H9 (cell line): ENCODE measurements at regions not wholly inside any gene's neighbourhood (a gene's known extent, or its start where the extent isn't known, plus 50 kb on each side); places are given as distances from the start of the nearest gene placed in this dataset.

Experiments used
- DNase-seq: peaks from one replicate; pipeline ENCODE4 v3.0.0-alpha.2; 2017
- H2AFZ ChIP-seq: one replicate; pipeline ENCODE4 v1.6.1; 2013; ENCODE audit warnings: mild to moderate bottlenecking, low read length, control low read depth, moderate library complexity
- H2AK5ac ChIP-seq: 2 replicates; pipeline ENCODE4 v1.6.1; 2013; ENCODE audit warnings: low read length, control low read depth, mixed read lengths; ENCODE audit not compliant: insufficient read length
- H2BK120ac ChIP-seq: one replicate; pipeline ENCODE4 v1.6.1; 2013; ENCODE audit warnings: low read depth, mild to moderate bottlenecking, low read length, control low read depth, inconsistent platforms; ENCODE audit not compliant: poor library complexity, severe bottlenecking
- H2BK12ac ChIP-seq: 2 replicates; pipeline ENCODE4 v1.6.1; 2013; ENCODE audit warnings: low read length, control low read depth, mixed read lengths, low read depth; ENCODE audit not compliant: insufficient read length
- H2BK15ac ChIP-seq: 2 replicates; pipeline ENCODE4 v1.6.1; 2013; ENCODE audit warnings: low read depth, low read length, control low read depth
- H2BK20ac ChIP-seq: one replicate; pipeline ENCODE4 v1.6.1; 2013; ENCODE audit warnings: low read depth, mild to moderate bottlenecking, low read length, control low read depth, inconsistent platforms; ENCODE audit not compliant: poor library complexity, severe bottlenecking
- H2BK5ac ChIP-seq: 2 replicates; pipeline ENCODE4 v1.6.1; 2013; ENCODE audit warnings: low read length, control low read depth, mixed read lengths; ENCODE audit not compliant: insufficient read length
- H3K14ac ChIP-seq: 2 replicates; pipeline ENCODE4 v1.6.1; 2013; ENCODE audit warnings: low read length, control low read depth; ENCODE audit not compliant: insufficient read depth
- H3K18ac ChIP-seq: 2 replicates; pipeline ENCODE4 v1.6.1; 2013; ENCODE audit warnings: low read depth, mild to moderate bottlenecking, mixed read lengths, low read length, control low read depth; ENCODE audit not compliant: insufficient read length
- H3K23ac ChIP-seq: 2 replicates; pipeline ENCODE4 v1.6.1; 2013; ENCODE audit warnings: low read length, control low read depth, mixed read lengths, low read depth; ENCODE audit not compliant: insufficient read length
- H3K23me2 ChIP-seq: 2 replicates; pipeline ENCODE4 v1.6.1; 2013; ENCODE audit warnings: low read depth, mild to moderate bottlenecking, mixed read lengths, low read length, control low read depth; ENCODE audit not compliant: insufficient read length, poor library complexity, severe bottlenecking
- H3K27ac ChIP-seq: 2 replicates; pipeline ENCODE4 v1.5.1; 2013; ENCODE audit warnings: low read length, control low read depth, mixed read lengths, low read depth; ENCODE audit not compliant: insufficient read length
- H3K27me3 ChIP-seq: 2 replicates; pipeline ENCODE4 v1.6.1; 2013; ENCODE audit warnings: low read length, control low read depth, inconsistent platforms; ENCODE audit not compliant: insufficient read depth
- H3K4ac ChIP-seq: 2 replicates; pipeline ENCODE4 v1.6.1; 2013; ENCODE audit warnings: low read depth, mild to moderate bottlenecking, control low read depth, inconsistent platforms, low read length, moderate library complexity
- H3K4me1 ChIP-seq: 2 replicates; pipeline ENCODE4 v1.6.1; 2013; ENCODE audit warnings: low read length, control low read depth, inconsistent platforms; ENCODE audit not compliant: insufficient read depth
- H3K4me2 ChIP-seq: 2 replicates; pipeline ENCODE4 v1.6.1; 2013; ENCODE audit warnings: low read length, control low read depth, mixed read lengths; ENCODE audit not compliant: insufficient read length, insufficient read depth
- H3K56ac ChIP-seq: 2 replicates; pipeline ENCODE4 v1.6.1; 2013; ENCODE audit warnings: low read depth, mild to moderate bottlenecking, mixed read lengths, low read length, control low read depth; ENCODE audit not compliant: insufficient read length
- H3K79me1 ChIP-seq: 2 replicates; pipeline ENCODE4 v1.6.1; 2013; ENCODE audit warnings: low read depth, mild to moderate bottlenecking, moderate library complexity, low read length, control low read depth, inconsistent platforms; ENCODE audit not compliant: insufficient read depth, poor library complexity, severe bottlenecking
- H3K79me2 ChIP-seq: 2 replicates; pipeline ENCODE4 v1.6.1; 2013; ENCODE audit warnings: low read length, control low read depth, inconsistent platforms; ENCODE audit not compliant: insufficient read depth
- H3K9ac ChIP-seq: 2 replicates; pipeline ENCODE4 v1.6.1; 2013; ENCODE audit warnings: low read length, control low read depth, mixed read lengths; ENCODE audit not compliant: insufficient read length; ENCODE audit errors: extremely low read depth
- H3K9me3 ChIP-seq: one replicate; pipeline ENCODE4 v1.6.1; 2013; ENCODE audit warnings: low read depth, low read length, inconsistent platforms; ENCODE audit not compliant: control insufficient read depth
- H3T11ph ChIP-seq: one replicate; pipeline ENCODE4 v1.6.1; 2013; ENCODE audit warnings: mild to moderate bottlenecking, low read length, control low read depth, inconsistent platforms
- H4K20me1 ChIP-seq: one replicate; pipeline ENCODE4 v1.6.1; 2013; ENCODE audit not compliant: control insufficient read depth, insufficient read length, insufficient read depth
- H4K5ac ChIP-seq: 2 replicates; pipeline ENCODE4 v1.6.1; 2013; ENCODE audit warnings: low read depth, mild to moderate bottlenecking, mixed read lengths, low read length, control low read depth; ENCODE audit not compliant: insufficient read length
- H4K8ac ChIP-seq: replicated peaks from 2 replicates; pipeline ENCODE4 v1.6.1; 2013; ENCODE audit warnings: low read length, control low read depth, mixed read lengths, low read depth; ENCODE audit not compliant: insufficient read length
- H4K91ac ChIP-seq: 2 replicates; pipeline ENCODE4 v1.6.1; 2013; ENCODE audit warnings: low read depth, mild to moderate bottlenecking, moderate library complexity, mixed read lengths, low read length, control low read depth; ENCODE audit not compliant: insufficient read length
- H3K27ac Mint-ChIP-seq, 3 experiments: 2 replicates in 2 of 3; 3 replicates in 1 of 3; pipeline ENCODE4 v1.8.0; 2020 to 2021; ENCODE audit warnings: mixed read lengths in 3 of 3, mild to moderate bottlenecking in 1 of 3, moderate library complexity in 1 of 3
- H3K27me3 Mint-ChIP-seq: 2 replicates; pipeline ENCODE4 v1.8.0; 2021; ENCODE audit warnings: low read depth, mild to moderate bottlenecking, moderate library complexity, mixed read lengths
- H3K36me3 Mint-ChIP-seq, 3 experiments: 2 replicates in 2 of 3; 3 replicates in 1 of 3; pipeline ENCODE4 v1.8.0; 2020 to 2021; ENCODE audit warnings: low read depth in 3 of 3, mixed read lengths in 3 of 3; ENCODE audit not compliant: insufficient read depth in 1 of 3
- H3K4me1 Mint-ChIP-seq, 2 experiments: 2 replicates each; pipeline ENCODE4 v1.8.0; 2020; ENCODE audit warnings: mixed read lengths in 2 of 2
- H3K4me3 Mint-ChIP-seq, 2 experiments: 2 replicates in 1 of 2; 3 replicates in 1 of 2; pipeline ENCODE4 v1.8.0; 2020 to 2021; ENCODE audit warnings: mild to moderate bottlenecking in 2 of 2, mixed read lengths in 2 of 2, moderate library complexity in 1 of 2
- H3K9me3 Mint-ChIP-seq, 2 experiments: 2 replicates in 1 of 2; 3 replicates in 1 of 2; pipeline ENCODE4 v1.8.0; 2020; ENCODE audit warnings: mild to moderate bottlenecking in 2 of 2, mixed read lengths in 2 of 2, moderate library complexity in 1 of 2
- WGBS: extraction: QIAGEN DNeasy Blood & Tissue Kit; methylation state at CpG from one replicate; pipeline ENCODE4 v1.1.7; 2013; ENCODE audit warnings: missing lambda C conversion rate, low lambda C conversion rate, mixed read lengths; ENCODE audit not compliant: insufficient read length; ENCODE audit errors: extremely low coverage; 5-methylcytosine and 5-hydroxymethylcytosine counted together
- TF ChIP-seq, protein P1 (sequence below): fragments of 200-600 bp; sonication (generic); conservative IDR thresholded peaks from 3 replicates; pipeline ENCODE4 v1.8.0; 2021; ENCODE audit warnings: antibody characterized with exemption, mild to moderate bottlenecking

DNA sequence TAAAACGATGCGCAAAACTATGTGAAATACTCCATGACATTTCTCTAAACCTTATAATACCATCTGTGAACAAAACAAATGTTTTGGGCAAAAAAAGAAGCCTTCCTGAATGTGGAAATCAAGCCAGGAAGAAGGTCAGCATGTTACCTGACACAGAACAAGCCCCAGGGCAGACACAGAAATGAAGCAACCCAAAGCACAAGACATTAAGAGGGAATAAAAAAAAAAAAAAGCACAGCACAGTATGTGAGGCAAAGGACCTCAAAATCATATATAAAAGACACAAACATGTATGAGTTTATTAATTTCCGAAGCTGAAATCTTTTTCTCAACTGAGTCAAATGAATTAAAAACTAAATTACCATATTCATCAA lies 161.8 kb downstream of the SKIDA1 start:
- H2AFZ ChIP-seq, result no peak overlapping the region
- no peak overlapping the region for H2BK5ac ChIP-seq
- no peak overlapping the region for H3K4ac ChIP-seq
- no peaks in the 10 kb centered on the region for H3K9me3 Mint-ChIP-seq
- no peaks in the 10 kb centered on the region for H3K27me3 Mint-ChIP-seq
- no peak overlapping the region for H4K91ac ChIP-seq
- no peak overlapping the region for H2BK20ac ChIP-seq
- no peak overlapping the region for H3K18ac ChIP-seq
- peaks cover 3% of the 10 kb centered on the region; the same call in 1 of the 2 replicates for H3K4me1 ChIP-seq
- H3K23ac ChIP-seq, result no peak overlapping the region
- DNase-seq, result no peak
- H3K27me3 ChIP-seq, result no peaks in the 10 kb centered on the region
- no peaks in the 10 kb centered on the region for H3K79me2 ChIP-seq
- no peaks in the 10 kb centered on the region for H3K9me3 ChIP-seq
- H3K27ac ChIP-seq, result no peak overlapping the region
- no peak overlapping the region for H3K4me3 Mint-ChIP-seq
- no peaks in the 10 kb centered on the region for H4K20me1 ChIP-seq
- no peaks in the 10 kb centered on the region for H3K23me2 ChIP-seq
- H2BK120ac ChIP-seq, result no peak overlapping the region
- WGBS, result no CpG with 5 or more reads among the region's 3 CpGs
- no peak overlapping the region for H3T11ph ChIP-seq
- no peak overlapping the region for H2AK5ac ChIP-seq
- peak overlapping the region; percentile 93 to 96 (median 93) for H3K27ac Mint-ChIP-seq
- H3K56ac ChIP-seq, result no peak overlapping the region
- H3K4me2 ChIP-seq, result no peak overlapping the region
- no peak overlapping the region for H4K5ac ChIP-seq
- peaks cover 32 to 37% of the 10 kb centered on the region in 2 experiments for H3K4me1 Mint-ChIP-seq
- no peak overlapping the region for H2BK15ac ChIP-seq
- TF ChIP-seq, protein P1, sequence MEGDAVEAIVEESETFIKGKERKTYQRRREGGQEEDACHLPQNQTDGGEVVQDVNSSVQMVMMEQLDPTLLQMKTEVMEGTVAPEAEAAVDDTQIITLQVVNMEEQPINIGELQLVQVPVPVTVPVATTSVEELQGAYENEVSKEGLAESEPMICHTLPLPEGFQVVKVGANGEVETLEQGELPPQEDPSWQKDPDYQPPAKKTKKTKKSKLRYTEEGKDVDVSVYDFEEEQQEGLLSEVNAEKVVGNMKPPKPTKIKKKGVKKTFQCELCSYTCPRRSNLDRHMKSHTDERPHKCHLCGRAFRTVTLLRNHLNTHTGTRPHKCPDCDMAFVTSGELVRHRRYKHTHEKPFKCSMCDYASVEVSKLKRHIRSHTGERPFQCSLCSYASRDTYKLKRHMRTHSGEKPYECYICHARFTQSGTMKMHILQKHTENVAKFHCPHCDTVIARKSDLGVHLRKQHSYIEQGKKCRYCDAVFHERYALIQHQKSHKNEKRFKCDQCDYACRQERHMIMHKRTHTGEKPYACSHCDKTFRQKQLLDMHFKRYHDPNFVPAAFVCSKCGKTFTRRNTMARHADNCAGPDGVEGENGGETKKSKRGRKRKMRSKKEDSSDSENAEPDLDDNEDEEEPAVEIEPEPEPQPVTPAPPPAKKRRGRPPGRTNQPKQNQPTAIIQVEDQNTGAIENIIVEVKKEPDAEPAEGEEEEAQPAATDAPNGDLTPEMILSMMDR, result no peak
- H3K14ac ChIP-seq, result no peak overlapping the region
- H3K9ac ChIP-seq, result no peak overlapping the region
- no peak overlapping the region for H2BK12ac ChIP-seq
- no peak overlapping the region for H4K8ac ChIP-seq
- no peaks in the 10 kb centered on the region for H3K36me3 Mint-ChIP-seq
- no peaks in the 10 kb centered on the region for H3K79me1 ChIP-seq
